Tibial nerve (tissue), 4 donors: ENCODE measurements at regions not wholly inside any gene's neighbourhood (a gene's known extent, or its start where the extent isn't known, plus 50 kb on each side); places are given as distances from the start of the nearest gene placed in this dataset.

Source experiments
- CTCF ChIP-seq, 5 experiments: fragments of 200-600 bp in 3 of 5; fragments of 450-650 bp in 2 of 5; sonication (generic) in 3 of 5; IDR thresholded peaks; one replicate each; pipeline ENCODE4 v1.5.1; 2016 to 2019; ENCODE audit warnings: antibody characterized with exemption in 5 of 5, mild to moderate bottlenecking in 3 of 5, moderate library complexity in 2 of 5
- EP300 ChIP-seq, 2 donors: sonication (generic); formaldehyde crosslinking; IDR thresholded peaks; one replicate each; pipeline ENCODE4 v1.6.1; 2017; ENCODE audit warnings: antibody characterized with exemption in 2 of 2, mild to moderate bottlenecking in 1 of 2
- POLR2A ChIP-seq, 2 donors: fragments of 450-650 bp; IDR thresholded peaks; one replicate each; pipeline ENCODE4 v1.6.1; 2017; ENCODE audit warnings: antibody characterized with exemption in 2 of 2, mild to moderate bottlenecking in 2 of 2, moderate library complexity in 2 of 2

DNA sequence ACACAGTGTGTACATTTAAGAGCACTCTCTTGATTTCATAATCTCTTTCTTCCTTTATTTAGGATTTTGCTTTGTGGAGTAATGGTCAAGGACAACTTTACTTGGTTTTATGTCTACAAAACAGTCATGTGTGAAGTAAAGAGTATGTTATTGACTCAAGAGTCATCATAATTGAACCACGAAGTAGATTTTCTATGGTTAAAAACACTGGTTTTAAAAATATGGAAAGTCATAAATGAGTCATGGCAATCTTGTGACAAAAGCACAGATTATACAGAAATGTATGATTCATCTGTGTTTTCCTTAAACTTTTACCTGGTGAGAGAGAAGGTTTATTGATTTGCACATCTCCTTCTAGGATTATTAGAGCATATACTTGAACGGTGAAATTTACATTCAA lies 969.7 kb downstream of the GATA3 start:
- TF ChIP-seq CTCF (IDR thresholded peaks at IDR 0.05): no peak
- no peak for TF ChIP-seq POLR2A (IDR thresholded peaks at IDR 0.05)
- TF ChIP-seq EP300 (IDR thresholded peaks at IDR 0.05): no peak
